IMR-90 (cell line): ENCODE measurements at regions not wholly inside any gene's neighbourhood (a gene's known extent, or its start where the extent isn't known, plus 50 kb on each side); places are given as distances from the start of the nearest gene placed in this dataset.

Experiments used
- ATAC-seq: fragments of 200-7000 bp; cut with Tn5 transposase; 2 replicates; pipeline ENCODE4 v1.9.1; 2020; ENCODE audit warnings: low read depth, mild to moderate bottlenecking, moderate library complexity
- BruUV-seq: library from RNA; stranded (reverse); fragments of 400-500 nt; replicated peaks from 2 replicates; lab custom pipeline; 2021; lab: Mats Ljungman, UMichigan
- CTCF ChIA-PET: fragments of 300-600 bp; formaldehyde crosslinking; extraction: SDS; loops from one replicate; lab custom pipeline; 2021; ENCODE audit warnings: antibody characterized with exemption; lab: Yijun Ruan, JAX
- POLR2A ChIA-PET: fragments of 300-600 bp; sonication (Branson Sonifier 250); formaldehyde crosslinking; loops from one replicate; lab custom pipeline; 2022; ENCODE audit warnings: antibody characterized with exemption; ENCODE audit not compliant: unreplicated experiment; lab: Charles Lee
- DNase-seq: peaks from one replicate; pipeline ENCODE4 v3.0.0; 2013
- H2AFZ ChIP-seq: replicated peaks from 2 replicates; pipeline ENCODE3; 2013; ENCODE audit warnings: low read length, mild to moderate bottlenecking; ENCODE audit not compliant: poor library complexity
- H2AK5ac ChIP-seq: 2 replicates; pipeline ENCODE4 v1.6.1; 2013; ENCODE audit warnings: low read depth, low read length, inconsistent platforms
- H2AK9ac ChIP-seq: replicated peaks from 2 replicates; pipeline ENCODE3; 2013; ENCODE audit warnings: mild to moderate bottlenecking, low read depth, low read length, moderate library complexity; ENCODE audit not compliant: poor library complexity
- H2BK120ac ChIP-seq: 2 replicates; pipeline ENCODE4 v1.6.1; 2013; ENCODE audit warnings: low read depth, low read length, inconsistent platforms
- H2BK15ac ChIP-seq: 3 replicates; pipeline ENCODE4 v1.6.1; 2013; ENCODE audit warnings: low read depth, low read length, inconsistent platforms
- H2BK20ac ChIP-seq: 2 replicates; pipeline ENCODE4 v1.6.1; 2013; ENCODE audit warnings: low read depth, mild to moderate bottlenecking, inconsistent platforms, low read length, moderate library complexity
- H2BK5ac ChIP-seq: 2 replicates; pipeline ENCODE4 v1.6.1; 2013; ENCODE audit warnings: mild to moderate bottlenecking, low read depth, low read length, inconsistent platforms; ENCODE audit not compliant: poor library complexity, severe bottlenecking
- H3K14ac ChIP-seq: replicated peaks from 2 replicates; pipeline ENCODE4 v1.6.1; 2013; ENCODE audit warnings: low read depth, low read length, inconsistent platforms
- H3K18ac ChIP-seq: 2 replicates; pipeline ENCODE4 v1.6.1; 2013; ENCODE audit warnings: low read depth, low read length, control low read depth
- H3K23ac ChIP-seq: 2 replicates; pipeline ENCODE4 v1.6.1; 2013; ENCODE audit warnings: low read depth, low read length, inconsistent platforms
- H3K27ac ChIP-seq: 2 replicates; pipeline ENCODE4 v1.5.1; 2013; ENCODE audit warnings: mild to moderate bottlenecking, control low read depth, low read length; ENCODE audit not compliant: insufficient read depth
- H3K27me3 ChIP-seq: 2 replicates; pipeline ENCODE4 v1.6.1; 2013; ENCODE audit warnings: low read length; ENCODE audit not compliant: control insufficient read depth, insufficient read depth
- H3K36me3 ChIP-seq: 2 replicates; pipeline ENCODE4 v1.6.1; 2013; ENCODE audit warnings: low read length, mixed read lengths; ENCODE audit not compliant: control insufficient read depth, insufficient read depth
- H3K4ac ChIP-seq: 2 replicates; pipeline ENCODE4 v1.6.1; 2013; ENCODE audit warnings: low read depth, low read length, inconsistent platforms
- H3K4me1 ChIP-seq: 2 replicates; pipeline ENCODE4 v1.6.1; 2013; ENCODE audit warnings: low read length, mixed read lengths; ENCODE audit not compliant: control insufficient read depth, insufficient read depth
- H3K4me2 ChIP-seq: 2 replicates; pipeline ENCODE4 v1.6.1; 2013; ENCODE audit warnings: low read depth, mild to moderate bottlenecking, control low read depth, low read length, moderate library complexity
- H3K4me3 ChIP-seq: 2 replicates; pipeline ENCODE4 v1.5.1; 2013; ENCODE audit warnings: low read depth, mild to moderate bottlenecking, control low read depth, low read length, moderate library complexity; ENCODE audit not compliant: insufficient read depth
- H3K56ac ChIP-seq: 2 replicates; pipeline ENCODE4 v1.6.1; 2013; ENCODE audit warnings: low read length, inconsistent platforms; ENCODE audit not compliant: insufficient read depth; ENCODE audit errors: extremely low read depth
- H3K79me1 ChIP-seq, 2 experiments: 2 replicates each; pipeline ENCODE4 v1.6.1; 2013; ENCODE audit warnings: low read length in 2 of 2, inconsistent platforms in 1 of 2, low read depth in 1 of 2
- H3K9ac ChIP-seq: 2 replicates; pipeline ENCODE4 v1.6.1; 2013; ENCODE audit warnings: low read depth, low read length, control low read depth
- H3K9me1 ChIP-seq: 2 replicates; pipeline ENCODE4 v1.6.1; 2013; ENCODE audit warnings: low read length, inconsistent platforms; ENCODE audit not compliant: insufficient read depth
- H3K9me3 ChIP-seq: 2 replicates; pipeline ENCODE4 v1.6.1; 2013; ENCODE audit warnings: low read length; ENCODE audit not compliant: control insufficient read depth, insufficient read depth
- H4K20me1 ChIP-seq: 2 replicates; pipeline ENCODE4 v1.6.1; 2013; ENCODE audit warnings: low read length, inconsistent platforms; ENCODE audit not compliant: insufficient read depth
- H4K5ac ChIP-seq: 2 replicates; pipeline ENCODE4 v1.6.1; 2013; ENCODE audit warnings: mild to moderate bottlenecking, low read depth, low read length, control low read depth
- H4K8ac ChIP-seq, 2 experiments: 2 replicates each; pipeline ENCODE4 v1.6.1; 2013; ENCODE audit warnings: low read depth in 2 of 2, low read length in 2 of 2, control low read depth in 1 of 2, inconsistent platforms in 1 of 2
- H4K91ac ChIP-seq: 2 replicates; pipeline ENCODE4 v1.6.1; 2013; ENCODE audit warnings: low read depth, low read length, inconsistent platforms; ENCODE audit not compliant: insufficient read depth
- BHLHE40 ChIP-seq: fragments of 150-350 bp; IDR thresholded peaks from 2 replicates; pipeline ENCODE4 v1.6.1; 2016; ENCODE audit warnings: mild to moderate bottlenecking, low read depth, low read length
- CEBPB ChIP-seq: IDR thresholded peaks from 2 replicates; pipeline ENCODE4 v1.6.1; 2012; ENCODE audit warnings: low read depth, low read length, improper control_type of control experiment
- CHD1 ChIP-seq: IDR thresholded peaks from 2 replicates; pipeline ENCODE4 v1.6.1; 2012; ENCODE audit warnings: low read depth, low read length, improper control_type of control experiment
- CTCF ChIP-seq: conservative IDR thresholded peaks from 2 replicates; pipeline ENCODE4 v1.5.1; 2012; ENCODE audit warnings: mild to moderate bottlenecking, low read depth, low read length, improper control_type of control experiment
- ELK1 ChIP-seq: fragments of 150-350 bp; IDR thresholded peaks from 2 replicates; pipeline ENCODE4 v1.6.1; 2016; ENCODE audit warnings: low read depth, mild to moderate bottlenecking, low read length, moderate library complexity, borderline replicate concordance
- FOS ChIP-seq: fragments of 150-350 bp; IDR thresholded peaks from 2 replicates; pipeline ENCODE4 v1.6.1; 2016; ENCODE audit warnings: low read depth, low read length
- MAFK ChIP-seq: IDR thresholded peaks from 2 replicates; pipeline ENCODE4 v1.6.1; 2012; ENCODE audit warnings: low read depth, low read length, improper control_type of control experiment
- MAZ ChIP-seq: IDR thresholded peaks from 2 replicates; pipeline ENCODE4 v1.6.1; 2012; ENCODE audit warnings: low read depth, mild to moderate bottlenecking, low read length, improper control_type of control experiment, moderate library complexity, borderline replicate concordance
- MXI1 ChIP-seq: IDR thresholded peaks from 2 replicates; pipeline ENCODE4 v1.6.1; 2012; ENCODE audit warnings: low read depth, mild to moderate bottlenecking, low read length, moderate library complexity, borderline replicate concordance
- NFE2L2 ChIP-seq: fragments of 150-350 bp; IDR thresholded peaks from 2 replicates; pipeline ENCODE4 v1.6.1; 2016; ENCODE audit warnings: low read depth, mild to moderate bottlenecking, low read length
- POLR2A ChIP-seq: IDR thresholded peaks from 2 replicates; pipeline ENCODE4 v1.6.1; 2012; ENCODE audit warnings: mild to moderate bottlenecking, low read depth, low read length
- RAD21 ChIP-seq: IDR thresholded peaks from 2 replicates; pipeline ENCODE4 v1.6.1; 2012; ENCODE audit warnings: low read length, improper control_type of control experiment
- RCOR1 ChIP-seq: IDR thresholded peaks from 2 replicates; pipeline ENCODE4 v1.6.1; 2012; ENCODE audit warnings: mild to moderate bottlenecking, low read length, improper control_type of control experiment; ENCODE audit not compliant: insufficient replicate concordance
- RFX5 ChIP-seq: IDR thresholded peaks from 2 replicates; pipeline ENCODE4 v1.8.0; 2012; ENCODE audit warnings: low read depth, mild to moderate bottlenecking, low read length, moderate library complexity
- SMC3 ChIP-seq: fragments of 150-350 bp; IDR thresholded peaks from 2 replicates; pipeline ENCODE4 v1.6.1; 2016; ENCODE audit warnings: low read depth, mild to moderate bottlenecking, antibody characterized with exemption, low read length, moderate library complexity
- USF2 ChIP-seq: fragments of 150-350 bp; IDR thresholded peaks from 2 replicates; pipeline ENCODE4 v1.6.1; 2017; ENCODE audit warnings: mild to moderate bottlenecking, antibody characterized with exemption, low read length, low read depth
- WGBS, 2 experiments: methylation state at CpG; one replicate each; pipeline versions ENCODE4 v1.1.5 to v1.1.7; 2013; ENCODE audit warnings: missing lambda C conversion rate in 2 of 2; ENCODE audit not compliant: insufficient read length in 1 of 2; ENCODE audit errors: extremely low coverage in 2 of 2; 5-methylcytosine and 5-hydroxymethylcytosine counted together
- dilution Hi-C: fragments of 300-500 bp; cut with HindIII; formaldehyde crosslinking; loops from one replicate; pipeline ENCODE4 v1.14.3; 2018; ENCODE audit warnings: low sequenced_read_pairs; ENCODE audit not compliant: unreplicated experiment
- in situ Hi-C: fragments of 300-500 bp; cut with MboI; formaldehyde crosslinking; loops from 3 replicates; pipeline ENCODE4 v1.14.3; 2019; ENCODE audit warnings: low sequenced_read_pairs, inconsistent platforms, mixed read lengths
- intact Hi-C: fragments of 100-400 bp; cut with micrococcal nuclease; formaldehyde crosslinking; loops from 2 replicates; pipeline ENCODE4 v1.10.0; 2022

DNA sequence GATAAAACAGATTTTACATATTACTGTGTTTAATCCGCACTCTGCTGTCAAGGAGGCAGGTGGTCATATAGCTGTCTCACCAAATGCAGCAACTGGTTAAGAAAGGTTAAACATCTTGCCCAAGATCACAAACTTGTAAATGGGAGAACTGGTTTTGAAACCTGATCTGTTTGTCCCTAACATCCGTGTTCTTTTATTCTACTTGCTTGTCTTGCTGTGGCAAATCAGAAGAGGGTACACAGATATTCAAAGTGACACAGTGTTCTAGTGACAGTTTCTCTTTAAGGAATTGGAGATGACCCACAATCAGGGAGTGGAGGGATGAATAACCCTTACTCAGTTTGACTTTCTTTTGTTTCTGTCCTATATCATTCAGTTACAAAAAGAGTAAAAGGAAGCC, 83.0 kb upstream of the SGK1 start:
- TF ChIP-seq RCOR1 (no peak), FOS (no peak), CTCF (no peak), ELK1 (no peak), MAZ (no peak), CEBPB (no peak), BHLHE40 (no peak), RAD21 (no peak), MAFK (no peak), NFE2L2 (no peak), MXI1 (no peak), RFX5 (no peak), USF2 (no peak), SMC3 (no peak), CHD1 (no peak), POLR2A (no peak)
- no TSS peak for BruUV-seq
- Histone ChIP-seq H3K27ac (no peak overlapping the region), H2BK5ac (no peak overlapping the region), H3K9me1 (no peaks in the 10 kb centered on the region), H3K18ac (no peak overlapping the region), H2AK5ac (no peak overlapping the region), H2BK120ac (no peak overlapping the region), H3K9me3 (no peaks in the 10 kb centered on the region), H2BK15ac (no peak overlapping the region), H3K4me2 (no peak overlapping the region), H3K23ac (no peak overlapping the region), H3K14ac (no peak overlapping the region), H4K91ac (0 out of 2 replicates have a peak overlapping the region, but pooled peaks have one; percentile 33), H3K4me3 (no peak overlapping the region), H2BK20ac (no peak overlapping the region), H2AK9ac (no peak overlapping the region), H2AFZ (no peak overlapping the region), H4K8ac (no peak overlapping the region), H3K4me1 (no peaks in the 10 kb centered on the region; the same call in 1 of the 2 replicates), H3K56ac (no peak overlapping the region), H4K20me1 (no peaks in the 10 kb centered on the region), H3K27me3 (no peaks in the 10 kb centered on the region), H3K36me3 (no peaks in the 10 kb centered on the region), H3K79me1 (no peaks in the 10 kb centered on the region), H3K9ac (no peak overlapping the region; the same call in 1 of the 2 replicates), H3K4ac (no peak overlapping the region), H4K5ac (no peak overlapping the region)
- POLR2A ChIA-PET = no interaction called here
- DNase-seq = no peak
- dilution Hi-C loops (no loop called here), intact Hi-C loops (no loop called here), in situ Hi-C loops (no loop called here)
- no peak for ATAC-seq
- CTCF ChIA-PET = interaction anchor here (0.7 kb wide), 1 partner anchor 1491 kb away, joined by 4 read pairs; no protein-coding TSS in a partner anchor
- no CpG with 5 or more reads among the region's 2 CpGs for WGBS, 2 experiments
